Natural killer cell (primary cell): ENCODE measurements at regions not wholly inside any gene's neighbourhood (a gene's known extent, or its start where the extent isn't known, plus 50 kb on each side); places are given as distances from the start of the nearest gene placed in this dataset.

Source experiments
- ATAC-seq, 3 donors: fragments of 150-1000 bp in 2 of 3; fragments of 200-7000 bp in 1 of 3; cut with Tn5 transposase; 1 replicate in 1 of 3; 2 replicates in 2 of 3; pipeline ENCODE4 v1.10.0; 2021; ENCODE audit warnings: mild to moderate bottlenecking in 2 of 3, moderate library complexity in 2 of 3
- DNase-seq, 2 donors: peaks; one replicate each; pipeline versions ENCODE4 v3.0.0 to v3.0.0-alpha.2; 2013 to 2021; ENCODE audit warnings: mixed read lengths in 1 of 2
- H3K27ac ChIP-seq: one replicate; pipeline ENCODE4 v1.5.1; 2013; ENCODE audit warnings: mild to moderate bottlenecking, low read length
- H3K27me3 ChIP-seq: one replicate; pipeline ENCODE4 v1.6.1; 2013; ENCODE audit warnings: low read length; ENCODE audit not compliant: control insufficient read depth, insufficient read depth
- H3K36me3 ChIP-seq: one replicate; pipeline ENCODE4 v1.6.1; 2013; ENCODE audit warnings: low read length; ENCODE audit not compliant: control insufficient read depth, insufficient read depth
- H3K4me1 ChIP-seq: one replicate; pipeline ENCODE4 v1.6.1; 2013; ENCODE audit warnings: low read length; ENCODE audit not compliant: control insufficient read depth, insufficient read depth
- H3K4me3 ChIP-seq: one replicate; pipeline ENCODE4 v1.5.1; 2013; ENCODE audit warnings: low read length
- H3K9me3 ChIP-seq: one replicate; pipeline ENCODE4 v1.6.1; 2013; ENCODE audit warnings: low read length; ENCODE audit not compliant: control insufficient read depth, insufficient read depth
- H3K27ac Mint-ChIP-seq, 2 donors: one replicate each; pipeline ENCODE4 v1.8.0; 2022; ENCODE audit warnings: mild to moderate bottlenecking in 2 of 2, mixed read lengths in 2 of 2, moderate library complexity in 1 of 2
- H3K27me3 Mint-ChIP-seq, 2 donors: one replicate each; pipeline ENCODE4 v1.8.0; 2022; ENCODE audit warnings: low read depth in 2 of 2, mixed read lengths in 2 of 2
- H3K36me3 Mint-ChIP-seq: one replicate; pipeline ENCODE4 v1.8.0; 2022; ENCODE audit warnings: mixed read lengths
- H3K4me1 Mint-ChIP-seq, 2 donors: one replicate each; pipeline ENCODE4 v1.8.0; 2022; ENCODE audit warnings: mixed read lengths in 2 of 2
- H3K4me3 Mint-ChIP-seq: one replicate; pipeline ENCODE4 v1.8.0; 2022; ENCODE audit warnings: mild to moderate bottlenecking, moderate library complexity, mixed read lengths
- H3K9me3 Mint-ChIP-seq, 2 donors: one replicate each; pipeline ENCODE4 v1.8.0; 2022; ENCODE audit warnings: mixed read lengths in 2 of 2
- WGBS: methylation state at CpG from one replicate; pipeline ENCODE4 v1.1.7; 2013; ENCODE audit warnings: missing lambda C conversion rate; ENCODE audit not compliant: insufficient coverage; 5-methylcytosine and 5-hydroxymethylcytosine counted together
- intact Hi-C: fragments of 100-400 bp; cut with micrococcal nuclease; formaldehyde crosslinking; loops from one replicate; pipeline ENCODE4 v1.14.2; 2022
- TF ChIP-seq, protein P1 (sequence below): fragments of 200-600 bp; IDR thresholded peaks from one replicate; pipeline ENCODE4 v1.8.0; 2022; ENCODE audit warnings: antibody characterized with exemption

DNA sequence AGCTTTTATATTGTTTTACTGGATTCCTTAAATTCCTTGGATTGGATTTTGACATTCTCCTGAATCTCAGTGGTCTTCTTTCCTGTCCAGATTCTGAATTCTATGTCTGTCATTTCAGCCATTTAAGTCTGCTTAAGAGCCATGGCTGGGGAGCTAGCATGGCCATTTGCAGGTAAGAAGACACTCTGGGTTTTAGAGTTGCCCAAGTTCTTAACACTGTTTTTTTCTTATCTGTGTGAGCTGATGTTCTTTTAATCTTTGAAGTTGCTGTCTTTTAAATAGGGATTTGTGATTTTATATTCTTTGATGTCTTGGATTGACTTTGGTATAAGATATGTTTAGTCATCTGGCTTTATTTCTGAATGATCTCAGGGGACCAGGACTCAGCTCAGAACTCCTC is 677.2 kb downstream of the CCDC85A start:
- Histone ChIP-seq H3K27me3 (no peaks in the 10 kb centered on the region), H3K9me3 (peaks cover 19% of the 10 kb centered on the region), H3K27ac (no peak overlapping the region), H3K4me1 (no peaks in the 10 kb centered on the region), H3K4me3 (no peak overlapping the region), H3K36me3 (no peaks in the 10 kb centered on the region)
- ATAC-seq: no peak
- no peak overlapping the region for H3K4me3 Mint-ChIP-seq
- peaks cover 7% of the 10 kb centered on the region for H3K36me3 Mint-ChIP-seq
- intact Hi-C loops: no loop called here
- no peaks in the 10 kb centered on the region for H3K4me1 Mint-ChIP-seq
- TF ChIP-seq, protein P1, sequence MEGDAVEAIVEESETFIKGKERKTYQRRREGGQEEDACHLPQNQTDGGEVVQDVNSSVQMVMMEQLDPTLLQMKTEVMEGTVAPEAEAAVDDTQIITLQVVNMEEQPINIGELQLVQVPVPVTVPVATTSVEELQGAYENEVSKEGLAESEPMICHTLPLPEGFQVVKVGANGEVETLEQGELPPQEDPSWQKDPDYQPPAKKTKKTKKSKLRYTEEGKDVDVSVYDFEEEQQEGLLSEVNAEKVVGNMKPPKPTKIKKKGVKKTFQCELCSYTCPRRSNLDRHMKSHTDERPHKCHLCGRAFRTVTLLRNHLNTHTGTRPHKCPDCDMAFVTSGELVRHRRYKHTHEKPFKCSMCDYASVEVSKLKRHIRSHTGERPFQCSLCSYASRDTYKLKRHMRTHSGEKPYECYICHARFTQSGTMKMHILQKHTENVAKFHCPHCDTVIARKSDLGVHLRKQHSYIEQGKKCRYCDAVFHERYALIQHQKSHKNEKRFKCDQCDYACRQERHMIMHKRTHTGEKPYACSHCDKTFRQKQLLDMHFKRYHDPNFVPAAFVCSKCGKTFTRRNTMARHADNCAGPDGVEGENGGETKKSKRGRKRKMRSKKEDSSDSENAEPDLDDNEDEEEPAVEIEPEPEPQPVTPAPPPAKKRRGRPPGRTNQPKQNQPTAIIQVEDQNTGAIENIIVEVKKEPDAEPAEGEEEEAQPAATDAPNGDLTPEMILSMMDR: no peak
- peaks cover 23 to 44% of the 10 kb centered on the region in 2 donors for H3K9me3 Mint-ChIP-seq
- no peak overlapping the region for H3K27ac Mint-ChIP-seq
- no peak for DNase-seq
- no peaks in the 10 kb centered on the region for H3K27me3 Mint-ChIP-seq

DNA sequence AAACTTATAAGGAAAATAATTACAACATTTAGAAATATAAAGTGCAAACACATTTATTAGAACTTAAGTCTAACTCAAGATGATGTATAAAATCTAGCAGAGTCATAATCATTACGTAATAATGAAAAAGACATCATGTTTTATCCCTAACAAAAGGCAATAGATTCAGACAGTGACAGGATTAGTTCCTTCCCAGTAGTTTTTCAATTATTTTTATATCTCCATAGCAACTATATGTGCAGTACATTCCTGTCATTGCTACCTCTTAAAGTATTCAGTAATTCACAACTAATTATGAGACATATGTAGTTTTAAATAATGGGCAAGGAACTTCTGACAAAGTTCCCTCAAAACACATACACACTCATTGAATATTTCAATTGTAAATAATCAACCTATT is 687.9 kb downstream of the CCDC85A start:
- intact Hi-C loops: no loop called here
- TF ChIP-seq, protein P1: no peak
- Histone ChIP-seq H3K27ac (no peak overlapping the region), H3K36me3 (no peaks in the 10 kb centered on the region), H3K27me3 (no peaks in the 10 kb centered on the region), H3K4me1 (no peaks in the 10 kb centered on the region), H3K4me3 (no peak overlapping the region), H3K9me3 (peaks cover 11% of the 10 kb centered on the region)
- H3K4me3 Mint-ChIP-seq: no peak overlapping the region
- no peaks in the 10 kb centered on the region for H3K4me1 Mint-ChIP-seq
- no peak for ATAC-seq
- no peaks in the 10 kb centered on the region for H3K36me3 Mint-ChIP-seq
- H3K27me3 Mint-ChIP-seq: no peaks in the 10 kb centered on the region
- no peak overlapping the region for H3K27ac Mint-ChIP-seq
- 100% methylated on average over 1 of the region's 1 CpG for WGBS
- DNase-seq: no peak
- H3K9me3 Mint-ChIP-seq: peaks cover 11 to 19% of the 10 kb centered on the region in 2 donors

DNA sequence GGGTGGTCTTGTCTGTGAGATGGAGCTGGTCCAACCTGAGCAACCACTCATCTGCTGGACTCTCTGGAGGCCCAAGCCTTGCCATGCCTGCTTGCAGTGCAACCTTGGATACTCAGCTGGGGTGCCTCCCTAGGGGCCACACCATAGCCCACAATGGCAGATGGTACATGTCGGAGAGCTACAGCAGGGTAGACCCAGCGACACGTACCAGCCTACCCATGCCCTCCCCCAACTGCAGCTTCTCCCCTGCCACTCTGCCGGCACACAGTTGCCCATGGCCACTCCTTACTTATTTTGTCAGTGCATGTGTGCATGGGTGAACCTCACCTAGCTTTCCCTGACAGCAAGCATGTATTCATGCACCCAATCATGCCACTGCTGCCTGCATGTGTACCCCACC is 690.9 kb downstream of the CCDC85A start:
- intact Hi-C loops: no loop called here
- Mint-ChIP-seq H3K9me3 (peaks cover 22 to 24% of the 10 kb centered on the region in 2 donors), H3K36me3 (peaks cover 18% of the 10 kb centered on the region), H3K4me3 (no peak overlapping the region), H3K27me3 (no peaks in the 10 kb centered on the region), H3K4me1 (no peaks in the 10 kb centered on the region), H3K27ac (no peak overlapping the region)
- no peaks in the 10 kb centered on the region for H3K27me3 ChIP-seq
- no peaks in the 10 kb centered on the region for H3K4me1 ChIP-seq
- no peak for DNase-seq
- no peak for ATAC-seq
- no peak overlapping the region for H3K4me3 ChIP-seq
- no peak overlapping the region for H3K27ac ChIP-seq
- WGBS: 91% methylated on average over 4 of the region's 4 CpGs
- peaks cover 11% of the 10 kb centered on the region for H3K9me3 ChIP-seq
- H3K36me3 ChIP-seq: no peaks in the 10 kb centered on the region
- TF ChIP-seq, protein P1: no peak

DNA sequence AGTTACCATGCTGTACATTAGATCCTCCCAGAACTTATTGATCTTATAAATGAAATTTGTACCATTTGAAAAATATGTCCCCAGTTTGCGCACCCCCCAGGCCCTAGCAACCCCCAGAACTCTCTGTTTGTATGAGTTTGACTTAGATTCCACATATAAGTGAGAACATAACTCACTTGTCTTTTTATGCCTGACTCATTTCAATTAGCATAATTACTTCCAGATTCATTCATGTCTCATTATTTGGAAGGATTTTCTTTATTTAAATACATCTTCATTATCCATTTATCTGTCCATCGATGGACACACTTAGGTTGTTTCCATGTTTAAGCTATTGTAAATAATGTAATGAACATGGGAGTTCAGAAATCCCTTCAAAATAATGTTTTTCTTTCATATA is 705.9 kb downstream of the CCDC85A start:
- no peaks in the 10 kb centered on the region for H3K36me3 Mint-ChIP-seq
- ATAC-seq (no peak), DNase-seq (no peak)
- no CpG with 5 or more reads among the region's 2 CpGs for WGBS
- no peak overlapping the region for H3K27ac ChIP-seq
- H3K4me3 ChIP-seq: no peak overlapping the region
- no peaks in the 10 kb centered on the region for H3K4me1 Mint-ChIP-seq
- H3K27me3 ChIP-seq: no peaks in the 10 kb centered on the region
- no peak overlapping the region for H3K4me3 Mint-ChIP-seq
- H3K27ac Mint-ChIP-seq: no peak overlapping the region
- H3K27me3 Mint-ChIP-seq: no peaks in the 10 kb centered on the region
- no peaks in the 10 kb centered on the region for H3K4me1 ChIP-seq
- intact Hi-C loops: no loop called here
- H3K9me3 ChIP-seq: peaks cover 5% of the 10 kb centered on the region
- no peaks in the 10 kb centered on the region for H3K36me3 ChIP-seq
- TF ChIP-seq, protein P1: no peak
- peaks cover 5 to 6% of the 10 kb centered on the region in 2 donors for H3K9me3 Mint-ChIP-seq
